ENCODE measurements at regions not wholly inside any gene's neighbourhood (a gene's known extent, or its start where the extent isn't known, plus 50 kb on each side); places are given as distances from the start of the nearest gene placed in this dataset.

- no CpG with 5 or more reads among the region's 4 CpGs for WGBS (ENCODE audit: extremely low coverage, insufficient read length, low lambda C conversion rate)
- no peak overlapping the region for H4K8ac ChIP-seq (replicated peaks; ENCODE audit: insufficient read length, low read depth, low read length)
- no peak overlapping the region for H3K56ac ChIP-seq (ENCODE audit: insufficient read length, low read depth, low read length)
- no peak overlapping the region for H4K5ac ChIP-seq (ENCODE audit: insufficient read length, low read depth, low read length)
- no peak overlapping the region for H3K9ac ChIP-seq (ENCODE audit: extremely low read depth, insufficient read length, low read length)
- H3K18ac ChIP-seq (ENCODE audit: insufficient read length, low read depth, low read length): no peak overlapping the region
- H3K27ac Mint-ChIP-seq: no peak overlapping the region
- H4K20me1 ChIP-seq (ENCODE audit: control insufficient read depth, insufficient read depth, insufficient read length): no peaks in the 10 kb centered on the region
- no peak overlapping the region for H4K91ac ChIP-seq (ENCODE audit: insufficient read length, low read depth, low read length)
- H3K4me3 Mint-ChIP-seq: no peak overlapping the region
- H3K4ac ChIP-seq (ENCODE audit: low read depth, low read length): no peak overlapping the region
- no peak overlapping the region for H2BK12ac ChIP-seq (ENCODE audit: insufficient read length, low read depth, low read length)
- H3K79me2 ChIP-seq (ENCODE audit: insufficient read depth, low read length): no peaks in the 10 kb centered on the region
- H2AK5ac ChIP-seq (ENCODE audit: insufficient read length, low read length): no peak overlapping the region
- H2AFZ ChIP-seq (ENCODE audit: low read length): no peak overlapping the region
- no peaks in the 10 kb centered on the region for H3K9me3 ChIP-seq (ENCODE audit: control insufficient read depth, low read depth, low read length)
- H3K27ac ChIP-seq (ENCODE audit: insufficient read length, low read depth, low read length): no peak overlapping the region
- DNase-seq: no peak
- H3K23ac ChIP-seq (ENCODE audit: insufficient read length, low read depth, low read length): no peak overlapping the region
- peaks cover 5 to 7% of the 10 kb centered on the region in 2 experiments; a peak in 2 of 4 replicates for H3K4me1 Mint-ChIP-seq
- no peaks in the 10 kb centered on the region for H3K9me3 Mint-ChIP-seq
- H3K79me1 ChIP-seq (ENCODE audit: insufficient read depth, low read depth, low read length, poor library complexity, severe bottlenecking): no peaks in the 10 kb centered on the region
- H3K4me2 ChIP-seq (ENCODE audit: insufficient read depth, insufficient read length, low read length): no peak overlapping the region
- H3K23me2 ChIP-seq (ENCODE audit: insufficient read length, low read depth, low read length, poor library complexity, severe bottlenecking): no peaks in the 10 kb centered on the region
- no peak overlapping the region for H3K14ac ChIP-seq (ENCODE audit: insufficient read depth, low read length)
- TF ChIP-seq, protein P1, sequence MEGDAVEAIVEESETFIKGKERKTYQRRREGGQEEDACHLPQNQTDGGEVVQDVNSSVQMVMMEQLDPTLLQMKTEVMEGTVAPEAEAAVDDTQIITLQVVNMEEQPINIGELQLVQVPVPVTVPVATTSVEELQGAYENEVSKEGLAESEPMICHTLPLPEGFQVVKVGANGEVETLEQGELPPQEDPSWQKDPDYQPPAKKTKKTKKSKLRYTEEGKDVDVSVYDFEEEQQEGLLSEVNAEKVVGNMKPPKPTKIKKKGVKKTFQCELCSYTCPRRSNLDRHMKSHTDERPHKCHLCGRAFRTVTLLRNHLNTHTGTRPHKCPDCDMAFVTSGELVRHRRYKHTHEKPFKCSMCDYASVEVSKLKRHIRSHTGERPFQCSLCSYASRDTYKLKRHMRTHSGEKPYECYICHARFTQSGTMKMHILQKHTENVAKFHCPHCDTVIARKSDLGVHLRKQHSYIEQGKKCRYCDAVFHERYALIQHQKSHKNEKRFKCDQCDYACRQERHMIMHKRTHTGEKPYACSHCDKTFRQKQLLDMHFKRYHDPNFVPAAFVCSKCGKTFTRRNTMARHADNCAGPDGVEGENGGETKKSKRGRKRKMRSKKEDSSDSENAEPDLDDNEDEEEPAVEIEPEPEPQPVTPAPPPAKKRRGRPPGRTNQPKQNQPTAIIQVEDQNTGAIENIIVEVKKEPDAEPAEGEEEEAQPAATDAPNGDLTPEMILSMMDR (conservative IDR thresholded peaks at IDR 0.05): no peak
- no peak overlapping the region for H2BK120ac ChIP-seq (ENCODE audit: low read depth, low read length, poor library complexity, severe bottlenecking)
- H3T11ph ChIP-seq (ENCODE audit: low read length): no peak overlapping the region
- H3K27me3 Mint-ChIP-seq (ENCODE audit: low read depth): no peaks in the 10 kb centered on the region; the same call in 1 of the 2 replicates
- H3K4me1 ChIP-seq (ENCODE audit: insufficient read depth, low read length): no peaks in the 10 kb centered on the region
- H2BK20ac ChIP-seq (ENCODE audit: low read depth, low read length, poor library complexity, severe bottlenecking): no peak overlapping the region
- H2BK15ac ChIP-seq (ENCODE audit: low read depth, low read length): no peak overlapping the region
- no peaks in the 10 kb centered on the region for H3K36me3 Mint-ChIP-seq (ENCODE audit: insufficient read depth in 1 of 3, low read depth in 3 of 3)
- H3K27me3 ChIP-seq (ENCODE audit: insufficient read depth, low read length): no peaks in the 10 kb centered on the region
- H2BK5ac ChIP-seq (ENCODE audit: insufficient read length, low read length): no peak overlapping the region
These were observed 226.2 kb downstream of the KCNRG start for GRCh38 chr13:50241479-50241878.

Data from H9 (cell line).